Neuronal stem cell (in vitro differentiated cells): ENCODE measurements at regions not wholly inside any gene's neighbourhood (a gene's known extent, or its start where the extent isn't known, plus 50 kb on each side); places are given as distances from the start of the nearest gene placed in this dataset.
"Not testable (repeated sequence)": the region's sequence is repeated elsewhere in the genome, so short reads cannot be mapped to it uniquely, and the experiment has no call there.

ENCODE experiments used
- DNase-seq: peaks from one replicate; pipeline ENCODE4 v3.0.0-alpha.2; 2013; ENCODE audit warnings: low spot score
- H2AFZ ChIP-seq: one replicate; pipeline ENCODE4 v1.6.1; 2013; ENCODE audit warnings: mild to moderate bottlenecking, low read length, inconsistent platforms
- H2AK5ac ChIP-seq: 2 replicates; pipeline ENCODE4 v1.6.1; 2013; ENCODE audit warnings: low read depth, mild to moderate bottlenecking, inconsistent platforms, low read length, moderate library complexity, mixed read lengths
- H2BK120ac ChIP-seq: 2 replicates; pipeline ENCODE4 v1.6.1; 2013; ENCODE audit warnings: low read depth, mild to moderate bottlenecking, inconsistent platforms, low read length, moderate library complexity, mixed read lengths
- H2BK12ac ChIP-seq: one replicate; pipeline ENCODE4 v1.6.1; 2013; ENCODE audit warnings: low read length, inconsistent platforms
- H2BK15ac ChIP-seq: 2 replicates; pipeline ENCODE4 v1.6.1; 2013; ENCODE audit warnings: mild to moderate bottlenecking, low read length, inconsistent platforms, mixed read lengths
- H2BK5ac ChIP-seq: one replicate; pipeline ENCODE4 v1.6.1; 2013; ENCODE audit warnings: inconsistent platforms, mild to moderate bottlenecking, low read length, moderate library complexity
- H3K14ac ChIP-seq: one replicate; pipeline ENCODE4 v1.6.1; 2013; ENCODE audit warnings: low read length, inconsistent platforms
- H3K18ac ChIP-seq: 2 replicates; pipeline ENCODE4 v1.6.1; 2013; ENCODE audit warnings: low read length, inconsistent platforms
- H3K23ac ChIP-seq: 2 replicates; pipeline ENCODE4 v1.6.1; 2013; ENCODE audit warnings: low read depth, mild to moderate bottlenecking, mixed read lengths, low read length, inconsistent platforms; ENCODE audit not compliant: poor library complexity
- H3K27ac ChIP-seq: replicated peaks from 3 replicates; pipeline ENCODE4 v1.5.1; 2013; ENCODE audit warnings: low read length, inconsistent platforms
- H3K27me3 ChIP-seq, 3 experiments: 2 replicates each; pipeline ENCODE4 v1.6.1; 2013; ENCODE audit warnings: low read length in 3 of 3, mild to moderate bottlenecking in 2 of 3, inconsistent platforms in 1 of 3, low read depth in 1 of 3, mixed read lengths in 1 of 3, moderate library complexity in 1 of 3; ENCODE audit not compliant: control insufficient read depth in 3 of 3, insufficient read depth in 3 of 3
- H3K36me3 ChIP-seq, 2 donors: replicated peaks in 1 of 2; 2 replicates each; pipeline ENCODE4 v1.6.1; 2013; ENCODE audit warnings: low read length in 2 of 2; ENCODE audit not compliant: control insufficient read depth in 2 of 2, insufficient read depth in 2 of 2
- H3K4ac ChIP-seq: 2 replicates; pipeline ENCODE4 v1.6.1; 2013; ENCODE audit warnings: inconsistent platforms, mild to moderate bottlenecking, low read length, moderate library complexity
- H3K4me1 ChIP-seq, 2 donors: 1 replicate in 1 of 2; 2 replicates in 1 of 2; pipeline ENCODE4 v1.6.1; 2013; ENCODE audit warnings: low read length in 2 of 2, low read depth in 1 of 2; ENCODE audit not compliant: control insufficient read depth in 2 of 2, insufficient read depth in 1 of 2
- H3K4me2 ChIP-seq: one replicate; pipeline ENCODE4 v1.6.1; 2013; ENCODE audit warnings: mild to moderate bottlenecking, low read length, inconsistent platforms; ENCODE audit not compliant: insufficient read depth, poor library complexity, severe bottlenecking
- H3K4me3 ChIP-seq, 2 donors: 2 replicates each; pipeline ENCODE4 v1.5.1; 2013; ENCODE audit warnings: low read length in 2 of 2, mild to moderate bottlenecking in 2 of 2, inconsistent platforms in 1 of 2, moderate library complexity in 1 of 2
- H3K79me1 ChIP-seq: one replicate; pipeline ENCODE4 v1.6.1; 2013; ENCODE audit warnings: low read depth, mild to moderate bottlenecking, inconsistent platforms, low read length, moderate library complexity
- H3K9ac ChIP-seq: one replicate; pipeline ENCODE4 v1.6.1; 2013; ENCODE audit warnings: mild to moderate bottlenecking, low read depth, low read length, inconsistent platforms; ENCODE audit not compliant: poor library complexity
- H3K9me3 ChIP-seq, 2 donors: replicated peaks in 1 of 2; 2 replicates each; pipeline versions ENCODE3 to v1.6.1; 2013; ENCODE audit warnings: low read length in 2 of 2, mild to moderate bottlenecking in 2 of 2, inconsistent platforms in 1 of 2, low read depth in 1 of 2, mixed read lengths in 1 of 2, moderate library complexity in 1 of 2; ENCODE audit not compliant: control insufficient read depth in 2 of 2, insufficient read depth in 1 of 2
- H4K8ac ChIP-seq: one replicate; pipeline ENCODE4 v1.6.1; 2013; ENCODE audit warnings: low read depth, mild to moderate bottlenecking, inconsistent platforms, low read length, moderate library complexity
- H4K91ac ChIP-seq: one replicate; pipeline ENCODE4 v1.6.1; 2013; ENCODE audit warnings: low read length, low read depth, mild to moderate bottlenecking, inconsistent platforms; ENCODE audit not compliant: poor library complexity
- WGBS, 2 donors: extraction: QIAGEN DNeasy Blood & Tissue Kit; methylation state at CpG; one replicate each; pipeline ENCODE4 v1.1.7; 2013; ENCODE audit warnings: missing lambda C conversion rate in 2 of 2, mixed read lengths in 1 of 2; ENCODE audit not compliant: insufficient read length in 2 of 2, insufficient replicate concordance in 1 of 2; ENCODE audit errors: extremely low coverage in 2 of 2; 5-methylcytosine and 5-hydroxymethylcytosine counted together

- H3K9me3 ChIP-seq: peaks cover 0 to 7% of the 10 kb centered on the region in 2 donors
- no peak overlapping the region for H2BK15ac ChIP-seq
- no peak overlapping the region for H3K4me2 ChIP-seq
- H3K18ac ChIP-seq: peak overlapping the region; percentile 79
- H2BK5ac ChIP-seq: no peak overlapping the region
- WGBS, 2 donors: no CpG with 5 or more reads among the region's 7 CpGs
- H3K79me1 ChIP-seq: no peaks in the 10 kb centered on the region
- no peak overlapping the region for H2AK5ac ChIP-seq
- H3K9ac ChIP-seq: no peak overlapping the region
- H3K14ac ChIP-seq: no peak overlapping the region
- no peaks in the 10 kb centered on the region for H3K27me3 ChIP-seq
- no peak overlapping the region for H2AFZ ChIP-seq
- no peak overlapping the region for H3K4ac ChIP-seq
- H3K4me3 ChIP-seq: no peak overlapping the region
- no peak for DNase-seq
- H3K4me1 ChIP-seq: peaks cover 0 to 13% of the 10 kb centered on the region in 2 donors
- H4K91ac ChIP-seq: no peak overlapping the region
- no peak overlapping the region for H2BK12ac ChIP-seq
- no peak overlapping the region for H3K23ac ChIP-seq
- no peak overlapping the region for H3K27ac ChIP-seq
- no peak overlapping the region for H4K8ac ChIP-seq
- H3K36me3 ChIP-seq: no peaks in the 10 kb centered on the region
- H2BK120ac ChIP-seq: no peak overlapping the region
These were observed 59.0 kb upstream of the KCNK12 start for GRCh38 chr2:47629501-47630460.

GRCh38 chr2:47628904-47629303 lies 58.1 kb upstream of the KCNK12 start:
- Histone ChIP-seq H3K4ac (no peak overlapping the region), H3K36me3 (no peaks in the 10 kb centered on the region), H3K4me1 (peaks cover 0 to 13% of the 10 kb centered on the region in 2 donors), H3K4me2 (no peak overlapping the region), H3K14ac (no peak overlapping the region), H2BK12ac (no peak overlapping the region), H2AFZ (no peak overlapping the region), H2BK120ac (no peak overlapping the region), H4K91ac (no peak overlapping the region), H3K23ac (no peak overlapping the region), H3K27me3 (no peaks in the 10 kb centered on the region), H3K79me1 (no peaks in the 10 kb centered on the region), H3K9me3 (peaks cover 0 to 7% of the 10 kb centered on the region in 2 donors), H2AK5ac (no peak overlapping the region), H2BK5ac (no peak overlapping the region), H3K4me3 (no peak overlapping the region), H3K27ac (no peak overlapping the region), H3K9ac (no peak overlapping the region), H4K8ac (no peak overlapping the region), H3K18ac (no peak overlapping the region), H2BK15ac (no peak overlapping the region)
- WGBS, 2 donors: no CpG with 5 or more reads among the region's 3 CpGs
- no peak for DNase-seq

GRCh38 chr2:47626664-47627063 lies 55.9 kb upstream of the KCNK12 start:
- Histone ChIP-seq H3K27me3 (no peaks in the 10 kb centered on the region), H3K27ac (no peak overlapping the region)

GRCh38 chr2:47623140-47623539 lies 52.4 kb upstream of the KCNK12 start:
- H2BK120ac ChIP-seq, H2AK5ac ChIP-seq, H2BK15ac ChIP-seq, H3K23ac ChIP-seq, H3K79me1 ChIP-seq, H3K4ac ChIP-seq, DNase-seq, H3K27ac ChIP-seq, H3K36me3 ChIP-seq, H2BK12ac ChIP-seq, H4K91ac ChIP-seq, H3K4me3 ChIP-seq, H3K27me3 ChIP-seq, H3K9me3 ChIP-seq, H3K4me2 ChIP-seq, H3K18ac ChIP-seq, H2AFZ ChIP-seq, H3K14ac ChIP-seq, H3K9ac ChIP-seq, H2BK5ac ChIP-seq, H4K8ac ChIP-seq: not testable (repeated sequence)
- WGBS, 2 donors: no CpG with 5 or more reads among the region's 1 CpG
- peaks cover 13 to 14% of the 10 kb centered on the region in 2 donors for H3K4me1 ChIP-seq

More at GRCh38 chr2:47626664-47627063, 55.9 kb upstream of the KCNK12 start:
- Histone ChIP-seq H3K9me3 (peaks cover 0 to 7% of the 10 kb centered on the region in 2 donors), H4K91ac (no peak overlapping the region), H3K4ac (no peak overlapping the region), H2BK15ac (no peak overlapping the region), H3K4me1 (peaks cover 0 to 6% of the 10 kb centered on the region in 2 donors), H2BK12ac (no peak overlapping the region), H2AFZ (no peak overlapping the region), H2BK120ac (no peak overlapping the region), H2BK5ac (no peak overlapping the region), H3K23ac (no peak overlapping the region), H3K4me2 (no peak overlapping the region), H3K4me3 (no peak overlapping the region), H2AK5ac (no peak overlapping the region), H3K36me3 (no peaks in the 10 kb centered on the region), H4K8ac (no peak overlapping the region), H3K18ac (no peak overlapping the region), H3K9ac (no peak overlapping the region), H3K14ac (no peak overlapping the region), H3K79me1 (no peaks in the 10 kb centered on the region)
- no peak for DNase-seq
- no CpG with 5 or more reads among the region's 5 CpGs for whole genome bisulfite sequencing, 2 donors
